ENCODE measurements at regions not wholly inside any gene's neighbourhood (a gene's known extent, or its start where the extent isn't known, plus 50 kb on each side); places are given as distances from the start of the nearest gene placed in this dataset.

DNA sequence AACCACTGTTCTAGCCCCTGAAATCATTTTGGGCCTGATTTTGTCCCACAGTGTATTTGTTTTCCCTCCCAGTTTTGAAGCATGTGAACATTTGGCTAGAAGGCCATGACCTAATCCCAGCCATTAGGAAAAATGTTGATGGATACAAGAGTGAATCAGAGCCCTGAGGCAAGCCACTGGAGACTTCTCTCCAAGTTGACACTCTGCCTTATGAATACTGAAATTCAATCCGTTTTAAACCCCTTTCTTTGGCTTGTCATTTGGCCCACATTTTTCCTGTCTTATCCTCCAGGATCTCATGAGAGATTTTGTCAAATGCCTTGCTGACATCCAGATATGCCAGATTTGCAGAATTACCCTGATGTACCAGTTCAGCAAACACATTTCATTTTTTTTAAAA lies 158.8 kb downstream of the FAT3 start:
- Histone ChIP-seq H3K27me3 (ENCODE audit: control insufficient read depth, insufficient read depth, low read length) (no peaks in the 10 kb centered on the region), H3K4me1 (ENCODE audit: control insufficient read depth, insufficient read depth, low read length) (no peaks in the 10 kb centered on the region), H3K4me3 (ENCODE audit: low read depth in 2 of 2, low read length in 2 of 2) (no peak overlapping the region), H3K27ac (ENCODE audit: low read length) (no peak overlapping the region), H3K36me3 (ENCODE audit: control insufficient read depth, insufficient read depth, low read length) (no peaks in the 10 kb centered on the region), H3K9me3 (ENCODE audit: control insufficient read depth, insufficient read depth, low read depth, low read length) (no peaks in the 10 kb centered on the region)
- TF ChIP-seq, protein P1, sequence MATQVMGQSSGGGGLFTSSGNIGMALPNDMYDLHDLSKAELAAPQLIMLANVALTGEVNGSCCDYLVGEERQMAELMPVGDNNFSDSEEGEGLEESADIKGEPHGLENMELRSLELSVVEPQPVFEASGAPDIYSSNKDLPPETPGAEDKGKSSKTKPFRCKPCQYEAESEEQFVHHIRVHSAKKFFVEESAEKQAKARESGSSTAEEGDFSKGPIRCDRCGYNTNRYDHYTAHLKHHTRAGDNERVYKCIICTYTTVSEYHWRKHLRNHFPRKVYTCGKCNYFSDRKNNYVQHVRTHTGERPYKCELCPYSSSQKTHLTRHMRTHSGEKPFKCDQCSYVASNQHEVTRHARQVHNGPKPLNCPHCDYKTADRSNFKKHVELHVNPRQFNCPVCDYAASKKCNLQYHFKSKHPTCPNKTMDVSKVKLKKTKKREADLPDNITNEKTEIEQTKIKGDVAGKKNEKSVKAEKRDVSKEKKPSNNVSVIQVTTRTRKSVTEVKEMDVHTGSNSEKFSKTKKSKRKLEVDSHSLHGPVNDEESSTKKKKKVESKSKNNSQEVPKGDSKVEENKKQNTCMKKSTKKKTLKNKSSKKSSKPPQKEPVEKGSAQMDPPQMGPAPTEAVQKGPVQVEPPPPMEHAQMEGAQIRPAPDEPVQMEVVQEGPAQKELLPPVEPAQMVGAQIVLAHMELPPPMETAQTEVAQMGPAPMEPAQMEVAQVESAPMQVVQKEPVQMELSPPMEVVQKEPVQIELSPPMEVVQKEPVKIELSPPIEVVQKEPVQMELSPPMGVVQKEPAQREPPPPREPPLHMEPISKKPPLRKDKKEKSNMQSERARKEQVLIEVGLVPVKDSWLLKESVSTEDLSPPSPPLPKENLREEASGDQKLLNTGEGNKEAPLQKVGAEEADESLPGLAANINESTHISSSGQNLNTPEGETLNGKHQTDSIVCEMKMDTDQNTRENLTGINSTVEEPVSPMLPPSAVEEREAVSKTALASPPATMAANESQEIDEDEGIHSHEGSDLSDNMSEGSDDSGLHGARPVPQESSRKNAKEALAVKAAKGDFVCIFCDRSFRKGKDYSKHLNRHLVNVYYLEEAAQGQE (IDR thresholded peaks at IDR 0.05; ENCODE audit: insufficient read depth in 1 of 2, low read depth in 2 of 2, low read length in 1 of 2), result no peak
- no peak for TF ChIP-seq TCF7L2 (IDR thresholded peaks at IDR 0.05; ENCODE audit: low read depth, low read length)
- TF ChIP-seq, protein P2, sequence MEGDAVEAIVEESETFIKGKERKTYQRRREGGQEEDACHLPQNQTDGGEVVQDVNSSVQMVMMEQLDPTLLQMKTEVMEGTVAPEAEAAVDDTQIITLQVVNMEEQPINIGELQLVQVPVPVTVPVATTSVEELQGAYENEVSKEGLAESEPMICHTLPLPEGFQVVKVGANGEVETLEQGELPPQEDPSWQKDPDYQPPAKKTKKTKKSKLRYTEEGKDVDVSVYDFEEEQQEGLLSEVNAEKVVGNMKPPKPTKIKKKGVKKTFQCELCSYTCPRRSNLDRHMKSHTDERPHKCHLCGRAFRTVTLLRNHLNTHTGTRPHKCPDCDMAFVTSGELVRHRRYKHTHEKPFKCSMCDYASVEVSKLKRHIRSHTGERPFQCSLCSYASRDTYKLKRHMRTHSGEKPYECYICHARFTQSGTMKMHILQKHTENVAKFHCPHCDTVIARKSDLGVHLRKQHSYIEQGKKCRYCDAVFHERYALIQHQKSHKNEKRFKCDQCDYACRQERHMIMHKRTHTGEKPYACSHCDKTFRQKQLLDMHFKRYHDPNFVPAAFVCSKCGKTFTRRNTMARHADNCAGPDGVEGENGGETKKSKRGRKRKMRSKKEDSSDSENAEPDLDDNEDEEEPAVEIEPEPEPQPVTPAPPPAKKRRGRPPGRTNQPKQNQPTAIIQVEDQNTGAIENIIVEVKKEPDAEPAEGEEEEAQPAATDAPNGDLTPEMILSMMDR (IDR thresholded peaks at IDR 0.05), result no peak
- no peak for TF ChIP-seq POLR2AphosphoS5 (IDR thresholded peaks at IDR 0.05; ENCODE audit: low read depth, low read length)
- TF ChIP-seq SIN3A (IDR thresholded peaks at IDR 0.05; ENCODE audit: borderline replicate concordance, insufficient read depth, low read depth, low read length), result no peak
- DNase-seq (ENCODE audit: low read depth, low spot score), result no peak
- ChIA-PET POLR2A (no interaction called here), CTCF (no interaction called here)
- intact Hi-C loops (cut with micrococcal nuclease; ENCODE audit: unreplicated experiment) (no loop called here), in situ Hi-C loops (cut with HindIII; ENCODE audit: low pct_unique_long_range_greater_than_20kb, low sequenced_read_pairs) (no loop called here)
- no peak for ATAC-seq
- BruUV-seq (replicated peaks), result no TSS peak

DNA sequence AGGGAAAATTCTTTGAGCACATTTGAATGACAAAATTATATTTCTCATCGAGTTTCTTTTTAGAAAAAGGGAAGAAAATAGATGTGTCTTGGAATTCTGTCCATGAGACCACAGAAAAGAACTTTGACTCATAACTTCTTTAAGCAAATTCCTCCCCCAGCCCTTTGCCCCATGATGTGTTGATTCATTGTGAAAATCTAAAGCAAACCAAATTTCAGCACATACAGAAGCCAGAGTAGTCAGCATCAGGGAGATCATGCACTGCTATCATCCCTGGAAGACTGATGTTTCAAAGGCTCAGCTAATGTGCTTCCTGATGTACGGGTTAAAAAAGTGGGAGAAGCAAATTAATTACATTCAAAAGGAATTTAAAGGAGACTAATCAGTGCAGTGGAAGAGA lies 159.7 kb downstream of the FAT3 start:
- POLR2A ChIA-PET, result no interaction called here
- H3K36me3 ChIP-seq (ENCODE audit: control insufficient read depth, insufficient read depth, low read length), result no peaks in the 10 kb centered on the region
- CTCF ChIA-PET, result no interaction called here
- no peaks in the 10 kb centered on the region for H3K4me1 ChIP-seq (ENCODE audit: control insufficient read depth, insufficient read depth, low read length)
- intact Hi-C loops (cut with micrococcal nuclease; ENCODE audit: unreplicated experiment), result no loop called here
- H3K27me3 ChIP-seq (ENCODE audit: control insufficient read depth, insufficient read depth, low read length), result no peaks in the 10 kb centered on the region
- BruUV-seq (replicated peaks), result no TSS peak
- no peak overlapping the region for H3K27ac ChIP-seq (ENCODE audit: low read length)
- TF ChIP-seq TCF7L2 (IDR thresholded peaks at IDR 0.05; ENCODE audit: low read depth, low read length) (no peak), SIN3A (IDR thresholded peaks at IDR 0.05; ENCODE audit: borderline replicate concordance, insufficient read depth, low read depth, low read length) (no peak), POLR2AphosphoS5 (IDR thresholded peaks at IDR 0.05; ENCODE audit: low read depth, low read length) (no peak)
- TF ChIP-seq, protein P2 (IDR thresholded peaks at IDR 0.05), result no peak
- TF ChIP-seq, protein P1 (IDR thresholded peaks at IDR 0.05; ENCODE audit: insufficient read depth in 1 of 2, low read depth in 2 of 2, low read length in 1 of 2), result no peak
- in situ Hi-C loops (cut with HindIII; ENCODE audit: low pct_unique_long_range_greater_than_20kb, low sequenced_read_pairs), result no loop called here
- H3K4me3 ChIP-seq (ENCODE audit: low read depth in 2 of 2, low read length in 2 of 2), result no peak overlapping the region
- DNase-seq (ENCODE audit: low read depth, low spot score) (no peak), ATAC-seq (no peak)
- H3K9me3 ChIP-seq (ENCODE audit: control insufficient read depth, insufficient read depth, low read depth, low read length), result no peaks in the 10 kb centered on the region

Measured in Panc1 (cell line).